RWPE2 (cell line): ENCODE measurements at regions not wholly inside any gene's neighbourhood (a gene's known extent, or its start where the extent isn't known, plus 50 kb on each side); places are given as distances from the start of the nearest gene placed in this dataset.
A peak's percentile ranks its signal among the peaks of the same experiment; 100 is the strongest.

Source experiments
- ATAC-seq: fragments of 200-7000 bp; cut with Tn5 transposase; 3 replicates; pipeline ENCODE4 v1.9.1; 2021; ENCODE audit warnings: low read depth
- DNase-seq: peaks from one replicate; pipeline ENCODE4 v3.0.0-alpha.2; 2020; ENCODE audit warnings: low spot score
- H3K27ac ChIP-seq: fragments of 450-650 bp; 2 replicates; pipeline ENCODE4 v1.5.1; 2017; ENCODE audit warnings: mild to moderate bottlenecking; ENCODE audit not compliant: poor library complexity, severe bottlenecking
- H3K27me3 ChIP-seq: fragments of 250-450 bp; sonication (Bioruptor Pico); 2 replicates; pipeline ENCODE4 v1.5.1; 2021; ENCODE audit warnings: mild to moderate bottlenecking, moderate library complexity; ENCODE audit not compliant: insufficient read depth, poor library complexity, severe bottlenecking
- H3K36me3 ChIP-seq: fragments of 250-450 bp; sonication (Bioruptor Pico); 2 replicates; pipeline ENCODE4 v1.5.1; 2020; ENCODE audit warnings: low read depth, mild to moderate bottlenecking, moderate library complexity
- H3K4me1 ChIP-seq: fragments of 250-450 bp; sonication (Bioruptor Pico); 2 replicates; pipeline ENCODE4 v1.5.1; 2021; ENCODE audit warnings: mild to moderate bottlenecking, moderate library complexity; ENCODE audit not compliant: insufficient read depth, poor library complexity, severe bottlenecking
- H3K4me3 ChIP-seq: fragments of 250-450 bp; sonication (Bioruptor Pico); 2 replicates; pipeline ENCODE4 v1.5.1; 2021; ENCODE audit warnings: mild to moderate bottlenecking, moderate library complexity; ENCODE audit not compliant: severe bottlenecking
- H3K9me3 ChIP-seq: fragments of 250-450 bp; sonication (Bioruptor Pico); 2 replicates; pipeline ENCODE4 v1.5.1; 2021; ENCODE audit warnings: mild to moderate bottlenecking, moderate library complexity; ENCODE audit not compliant: severe bottlenecking
- CTCF ChIP-seq: fragments of 450-650 bp; IDR thresholded peaks from one replicate; pipeline ENCODE4 v1.5.1; 2017; ENCODE audit warnings: mild to moderate bottlenecking, moderate library complexity; ENCODE audit not compliant: poor library complexity, severe bottlenecking

- peak; percentile 70 for ATAC-seq
- no peaks in the 10 kb centered on the region for H3K27me3 ChIP-seq
- DNase-seq, result no peak
- H3K9me3 ChIP-seq, result no peaks in the 10 kb centered on the region
- no peak for TF ChIP-seq CTCF
- no peaks in the 10 kb centered on the region for H3K36me3 ChIP-seq
- H3K4me1 ChIP-seq, result no peaks in the 10 kb centered on the region
- no peak overlapping the region for H3K27ac ChIP-seq
- no peak overlapping the region for H3K4me3 ChIP-seq
Observed at GRCh38 chr13:55069746-55070145, 2041.1 kb downstream of the OLFM4 start.

GRCh38 chr13:55073000-55073399, 2044.4 kb downstream of the OLFM4 start:
- no peak for TF ChIP-seq CTCF

GRCh38 chr13:55084630-55085029, 2056.0 kb downstream of the OLFM4 start:
- Histone ChIP-seq H3K27ac (no peak overlapping the region), H3K27me3 (no peaks in the 10 kb centered on the region), H3K4me1 (no peaks in the 10 kb centered on the region), H3K36me3 (no peaks in the 10 kb centered on the region), H3K4me3 (no peak overlapping the region), H3K9me3 (no peaks in the 10 kb centered on the region)
- ATAC-seq (no peak), DNase-seq (no peak)
- no peak for TF ChIP-seq CTCF

More at GRCh38 chr13:55073000-55073399, 2044.4 kb downstream of the OLFM4 start:
- Histone ChIP-seq H3K4me1 (no peaks in the 10 kb centered on the region), H3K27me3 (no peaks in the 10 kb centered on the region), H3K27ac (no peak overlapping the region), H3K4me3 (no peak overlapping the region), H3K36me3 (no peaks in the 10 kb centered on the region), H3K9me3 (no peaks in the 10 kb centered on the region)
- DNase-seq, result no peak
- no peak for ATAC-seq

- H3K4me3 ChIP-seq, result no peak overlapping the region
- ATAC-seq (no peak), DNase-seq (no peak)
- TF ChIP-seq CTCF, result no peak
- H3K27me3 ChIP-seq, result no peaks in the 10 kb centered on the region
- no peaks in the 10 kb centered on the region for H3K9me3 ChIP-seq
- no peak overlapping the region for H3K27ac ChIP-seq
- no peaks in the 10 kb centered on the region for H3K36me3 ChIP-seq
- no peaks in the 10 kb centered on the region for H3K4me1 ChIP-seq
Observed at GRCh38 chr13:55087085-55087484, 2053.6 kb upstream of the PRR20A start.

GRCh38 chr13:55090612-55091011, 2050.1 kb upstream of the PRR20A start:
- H3K27me3 ChIP-seq, result no peaks in the 10 kb centered on the region
- TF ChIP-seq CTCF, result no peak
- no peak overlapping the region for H3K4me3 ChIP-seq
- no peak overlapping the region for H3K27ac ChIP-seq
- H3K4me1 ChIP-seq, result no peaks in the 10 kb centered on the region
- no peaks in the 10 kb centered on the region for H3K9me3 ChIP-seq
- DNase-seq, result no peak
- H3K36me3 ChIP-seq, result no peaks in the 10 kb centered on the region
- ATAC-seq, result no peak
